Tibial artery (tissue), 4 donors: ENCODE measurements at regions not wholly inside any gene's neighbourhood (a gene's known extent, or its start where the extent isn't known, plus 50 kb on each side); places are given as distances from the start of the nearest gene placed in this dataset.

ENCODE experiments used
- DNase-seq, 2 donors: peaks; one replicate each; pipeline ENCODE4 v3.0.0-alpha.2; 2019
- H3K27ac ChIP-seq, 2 donors: fragments of 200-600 bp; sonication (generic) in 1 of 2; 1 replicate in 1 of 2; 2 replicates in 1 of 2; pipeline ENCODE4 v1.5.1; 2018 to 2019; ENCODE audit warnings: mild to moderate bottlenecking in 1 of 2
- H3K27me3 ChIP-seq, 2 donors: fragments of 200-600 bp; sonication (generic) in 1 of 2; one replicate each; pipeline versions ENCODE4 v1.5.1 to v1.6.0; 2016 to 2019
- H3K36me3 ChIP-seq, 3 donors: fragments of 200-600 bp; sonication (generic) in 2 of 3; one replicate each; pipeline ENCODE4 v1.5.1; 2016 to 2019; ENCODE audit warnings: mild to moderate bottlenecking in 2 of 3
- H3K4me1 ChIP-seq, 4 donors: fragments of 200-600 bp; sonication (generic) in 2 of 4; 1 replicate in 3 of 4; 2 replicates in 1 of 4; pipeline ENCODE4 v1.5.1; 2016 to 2019
- H3K4me3 ChIP-seq, 2 donors: fragments of 200-600 bp; sonication (generic) in 1 of 2; 1 replicate in 1 of 2; 2 replicates in 1 of 2; pipeline ENCODE4 v1.5.1; 2018 to 2019; ENCODE audit warnings: mild to moderate bottlenecking in 2 of 2
- H3K9me3 ChIP-seq, 3 donors: fragments of 200-600 bp; sonication (generic) in 1 of 3; one replicate each; pipeline ENCODE4 v1.5.1; 2016 to 2019
- intact Hi-C: fragments of 100-400 bp; cut with DNase I; formaldehyde crosslinking; loops from one replicate; pipeline ENCODE4 v1.15.0; 2023; ENCODE audit warnings: low total_unique reads
- TF ChIP-seq, protein P1 (sequence below), 2 experiments: fragments of 200-600 bp in 1 of 2; fragments of 450-650 bp in 1 of 2; IDR thresholded peaks; one replicate each; pipeline ENCODE4 v1.5.1; 2017 to 2019; ENCODE audit warnings: antibody characterized with exemption in 2 of 2, mild to moderate bottlenecking in 1 of 2, moderate library complexity in 1 of 2

DNA sequence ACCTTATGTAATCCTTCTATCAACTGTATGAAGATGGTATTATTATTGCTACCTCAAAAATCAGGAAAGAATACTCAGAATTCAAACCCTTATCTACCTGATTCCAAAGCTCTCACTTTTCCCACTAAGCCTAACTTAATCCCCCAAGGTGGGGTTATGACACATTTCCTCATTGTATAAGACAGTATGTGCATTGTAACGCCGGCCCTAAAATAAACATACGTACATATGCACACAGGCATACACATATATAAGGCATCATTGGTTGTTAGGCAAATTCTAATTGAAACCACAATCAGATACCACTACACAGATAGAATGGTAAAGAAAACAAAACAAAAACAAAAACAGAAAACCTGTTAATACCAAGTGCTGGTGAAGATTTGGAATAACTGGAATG is 556.5 kb downstream of the INHBA start:
- intact Hi-C loops, result no loop called here
- no peaks in the 10 kb centered on the region for H3K27me3 ChIP-seq
- TF ChIP-seq, protein P1, sequence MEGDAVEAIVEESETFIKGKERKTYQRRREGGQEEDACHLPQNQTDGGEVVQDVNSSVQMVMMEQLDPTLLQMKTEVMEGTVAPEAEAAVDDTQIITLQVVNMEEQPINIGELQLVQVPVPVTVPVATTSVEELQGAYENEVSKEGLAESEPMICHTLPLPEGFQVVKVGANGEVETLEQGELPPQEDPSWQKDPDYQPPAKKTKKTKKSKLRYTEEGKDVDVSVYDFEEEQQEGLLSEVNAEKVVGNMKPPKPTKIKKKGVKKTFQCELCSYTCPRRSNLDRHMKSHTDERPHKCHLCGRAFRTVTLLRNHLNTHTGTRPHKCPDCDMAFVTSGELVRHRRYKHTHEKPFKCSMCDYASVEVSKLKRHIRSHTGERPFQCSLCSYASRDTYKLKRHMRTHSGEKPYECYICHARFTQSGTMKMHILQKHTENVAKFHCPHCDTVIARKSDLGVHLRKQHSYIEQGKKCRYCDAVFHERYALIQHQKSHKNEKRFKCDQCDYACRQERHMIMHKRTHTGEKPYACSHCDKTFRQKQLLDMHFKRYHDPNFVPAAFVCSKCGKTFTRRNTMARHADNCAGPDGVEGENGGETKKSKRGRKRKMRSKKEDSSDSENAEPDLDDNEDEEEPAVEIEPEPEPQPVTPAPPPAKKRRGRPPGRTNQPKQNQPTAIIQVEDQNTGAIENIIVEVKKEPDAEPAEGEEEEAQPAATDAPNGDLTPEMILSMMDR (IDR thresholded peaks at IDR 0.05), result no peak

GRCh38 chr7:41145656-41146055 is 557.2 kb downstream of the INHBA start:
- no peaks in the 10 kb centered on the region for H3K4me1 ChIP-seq
- H3K4me3 ChIP-seq, result no peak overlapping the region
- DNase-seq, result no peak
- no peaks in the 10 kb centered on the region for H3K36me3 ChIP-seq
- H3K27me3 ChIP-seq, result no peaks in the 10 kb centered on the region
- TF ChIP-seq, protein P1 (IDR thresholded peaks at IDR 0.05), result no peak
- intact Hi-C loops, result no loop called here
- no peak overlapping the region for H3K27ac ChIP-seq
- H3K9me3 ChIP-seq, result no peaks in the 10 kb centered on the region

More for the DNA sequence above, 556.5 kb downstream of the INHBA start:
- no peak overlapping the region for H3K4me3 ChIP-seq
- DNase-seq, result no peak
- H3K36me3 ChIP-seq, result no peaks in the 10 kb centered on the region
- H3K4me1 ChIP-seq, result no peaks in the 10 kb centered on the region
- no peak overlapping the region for H3K27ac ChIP-seq
- H3K9me3 ChIP-seq, result no peaks in the 10 kb centered on the region

DNA sequence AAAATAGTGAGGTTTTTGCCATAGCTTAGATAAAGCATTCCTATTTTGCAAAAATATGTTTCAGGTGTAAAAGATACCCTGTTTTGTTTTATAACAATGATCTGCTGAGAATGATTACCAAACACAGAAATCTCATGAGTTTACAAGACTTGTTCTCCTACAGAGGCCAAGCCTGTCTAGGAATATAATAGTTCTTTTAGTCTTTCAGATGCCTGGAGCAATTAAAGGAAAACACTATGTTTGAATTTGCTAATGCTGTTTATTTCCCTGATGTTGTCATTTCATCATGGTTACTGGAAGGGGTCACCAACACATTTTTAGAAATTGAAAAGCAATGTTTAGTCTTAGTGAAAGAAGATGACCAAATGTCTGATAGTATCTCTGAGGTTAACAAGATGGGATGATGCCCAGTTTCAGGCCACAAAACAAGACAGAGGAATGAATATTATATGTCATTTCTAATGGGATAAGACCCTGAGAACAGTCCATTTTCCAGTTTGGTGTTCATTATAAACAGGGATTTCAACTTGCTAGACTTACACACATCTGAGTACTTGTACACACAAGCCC is 559.9 kb downstream of the INHBA start:
- no peak for DNase-seq
- no peaks in the 10 kb centered on the region for H3K36me3 ChIP-seq
- no peak overlapping the region for H3K4me3 ChIP-seq
- intact Hi-C loops, result no loop called here
- H3K9me3 ChIP-seq, result no peaks in the 10 kb centered on the region
- H3K27me3 ChIP-seq, result no peaks in the 10 kb centered on the region
- no peaks in the 10 kb centered on the region for H3K4me1 ChIP-seq
- TF ChIP-seq, protein P1 (IDR thresholded peaks at IDR 0.05), result no peak
- H3K27ac ChIP-seq, result no peak overlapping the region

DNA sequence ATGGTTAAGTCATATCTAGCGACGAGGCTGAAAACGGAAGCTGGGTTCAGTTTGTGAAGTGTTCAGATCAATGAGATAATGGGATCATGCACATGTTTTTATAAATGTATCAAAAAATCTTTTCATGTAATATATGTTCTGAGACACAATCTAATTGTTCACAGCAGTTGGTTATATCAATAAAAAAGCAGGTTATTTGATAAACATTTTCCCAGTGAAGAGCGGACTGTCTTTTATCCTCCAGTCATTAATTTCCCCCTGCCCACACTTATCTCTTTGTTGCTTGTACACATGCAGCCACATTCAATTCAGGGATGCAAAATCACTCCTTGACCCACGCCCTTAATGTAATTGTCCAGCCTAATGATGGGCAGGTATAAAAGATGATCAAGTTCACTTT is 563.1 kb downstream of the INHBA start:
- intact Hi-C loops, result no loop called here
- H3K4me3 ChIP-seq, result no peak overlapping the region
- no peaks in the 10 kb centered on the region for H3K36me3 ChIP-seq

GRCh38 chr7:41136551-41136950 is 566.3 kb downstream of the INHBA start:
- TF ChIP-seq, protein P1 (IDR thresholded peaks at IDR 0.05), result no peak

More for the DNA sequence above, 563.1 kb downstream of the INHBA start:
- DNase-seq, result no peak
- TF ChIP-seq, protein P1 (IDR thresholded peaks at IDR 0.05), result no peak
- Histone ChIP-seq H3K27ac (no peak overlapping the region), H3K9me3 (no peaks in the 10 kb centered on the region), H3K27me3 (no peaks in the 10 kb centered on the region), H3K4me1 (peaks cover 0 to 2% (median 0%) of the 10 kb centered on the region in 4 donors)

DNA sequence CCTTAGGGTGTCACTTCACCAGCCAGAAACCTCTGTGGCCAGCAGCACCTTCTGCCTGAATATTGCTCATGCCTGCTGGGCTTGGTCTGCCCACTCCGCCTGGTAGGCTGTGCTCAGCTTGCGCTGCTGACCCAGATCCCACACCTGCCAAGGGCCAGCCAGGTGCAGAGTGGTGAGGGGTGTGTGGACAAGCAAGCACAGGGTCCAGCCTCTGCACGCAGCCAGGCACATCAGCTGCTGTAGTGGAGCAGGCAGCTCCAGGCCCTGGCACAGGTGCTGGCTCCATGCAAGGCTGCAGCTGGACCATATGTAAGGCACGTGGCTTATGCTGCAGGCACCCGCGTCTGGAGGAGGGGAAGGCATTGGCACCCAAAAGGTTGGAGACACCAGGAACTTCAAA is 567.4 kb downstream of the INHBA start:
- Histone ChIP-seq H3K4me3 (no peak overlapping the region), H3K27ac (no peak overlapping the region), H3K9me3 (no peaks in the 10 kb centered on the region), H3K36me3 (no peaks in the 10 kb centered on the region), H3K4me1 (peaks cover 0 to 16% (median 0%) of the 10 kb centered on the region in 4 donors), H3K27me3 (no peaks in the 10 kb centered on the region)
- intact Hi-C loops, result no loop called here
- TF ChIP-seq, protein P1 (IDR thresholded peaks at IDR 0.05), result no peak
- DNase-seq, result no peak

More at GRCh38 chr7:41136551-41136950, 566.3 kb downstream of the INHBA start:
- peaks cover 0 to 16% (median 0%) of the 10 kb centered on the region in 4 donors for H3K4me1 ChIP-seq
- DNase-seq, result no peak
- H3K27ac ChIP-seq, result no peak overlapping the region
- intact Hi-C loops, result no loop called here
- no peaks in the 10 kb centered on the region for H3K27me3 ChIP-seq
- H3K4me3 ChIP-seq, result no peak overlapping the region
- no peaks in the 10 kb centered on the region for H3K9me3 ChIP-seq
- no peaks in the 10 kb centered on the region for H3K36me3 ChIP-seq
